Right atrium auricular region (tissue), 2 donors: ENCODE measurements at regions not wholly inside any gene's neighbourhood (a gene's known extent, or its start where the extent isn't known, plus 50 kb on each side); places are given as distances from the start of the nearest gene placed in this dataset.

ENCODE experiments used
- DNase-seq: peaks from one replicate; pipeline ENCODE4 v3.0.0-alpha.2; 2019; ENCODE audit warnings: low spot score
- H3K27ac ChIP-seq, 2 donors: fragments of 200-600 bp; sonication (generic); 1 replicate in 1 of 2; 2 replicates in 1 of 2; pipeline ENCODE4 v1.5.1; 2016 to 2019
- H3K27me3 ChIP-seq, 2 donors: fragments of 200-600 bp; sonication (generic); one replicate each; pipeline versions ENCODE4 v1.5.1 to v1.6.0; 2017 to 2019
- H3K36me3 ChIP-seq: fragments of 200-600 bp; sonication (generic); one replicate; pipeline ENCODE4 v1.5.1; 2016
- H3K4me1 ChIP-seq, 2 donors: fragments of 200-600 bp; sonication (generic); one replicate each; pipeline versions ENCODE4 v1.5.1 to v1.6.0; 2017 to 2019
- H3K4me3 ChIP-seq, 2 donors: fragments of 200-600 bp; sonication (generic); 1 replicate in 1 of 2; 2 replicates in 1 of 2; pipeline ENCODE4 v1.5.1; 2017 to 2019; ENCODE audit warnings: mild to moderate bottlenecking in 1 of 2, moderate library complexity in 1 of 2
- H3K9me3 ChIP-seq, 2 donors: fragments of 200-600 bp; sonication (generic); one replicate each; pipeline ENCODE4 v1.5.1; 2019
- CTCF ChIP-seq, 2 donors: fragments of 200-600 bp; sonication (generic); IDR thresholded peaks; one replicate each; pipeline ENCODE4 v1.5.1; 2019; ENCODE audit warnings: antibody characterized with exemption in 2 of 2

DNA sequence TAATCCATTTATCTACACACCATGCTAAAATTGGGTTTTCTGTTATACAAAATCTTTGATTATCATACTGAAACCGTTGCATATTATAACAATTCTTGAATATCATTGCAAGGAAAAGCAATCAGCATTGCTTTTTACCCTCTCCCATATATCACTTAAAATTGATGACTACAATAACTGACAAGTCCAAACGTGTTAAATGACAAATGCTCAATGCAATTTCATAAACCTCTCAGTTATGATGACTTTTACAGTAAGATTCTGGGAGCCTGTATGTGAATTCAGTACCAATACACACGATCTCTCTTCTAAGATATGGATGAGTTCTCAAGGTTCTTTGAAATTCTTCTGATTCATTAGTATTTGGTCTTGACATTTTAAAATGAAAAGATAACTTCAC lies 368.5 kb upstream of the TRIB2 start:
- Histone ChIP-seq H3K27me3 (no peaks in the 10 kb centered on the region), H3K4me3 (no peak overlapping the region), H3K27ac (no peak overlapping the region), H3K9me3 (no peaks in the 10 kb centered on the region), H3K4me1 (no peaks in the 10 kb centered on the region), H3K36me3 (no peaks in the 10 kb centered on the region)
- no peak for TF ChIP-seq CTCF (IDR thresholded peaks at IDR 0.05)
- DNase-seq, result no peak

DNA sequence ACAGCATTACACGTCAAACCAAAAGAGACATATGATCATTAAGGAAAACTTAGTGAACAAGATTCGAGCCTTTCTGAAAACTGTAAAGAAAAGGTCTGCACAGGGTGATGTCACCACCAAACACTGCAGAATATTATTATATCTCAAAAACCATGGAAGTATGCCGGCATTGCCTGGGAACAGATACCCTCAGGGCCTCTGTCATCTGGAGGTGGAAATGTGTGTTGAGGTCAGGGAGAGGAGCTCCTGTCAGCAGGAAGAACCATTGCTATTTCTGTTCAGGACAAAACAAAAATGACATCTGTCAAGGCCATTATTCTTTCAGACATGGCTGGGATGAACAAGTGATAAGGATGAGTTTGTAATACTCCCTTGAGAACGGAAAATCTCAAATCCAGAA lies 365.9 kb upstream of the TRIB2 start:
- Histone ChIP-seq H3K27me3 (no peaks in the 10 kb centered on the region), H3K27ac (no peak overlapping the region), H3K9me3 (no peaks in the 10 kb centered on the region), H3K36me3 (no peaks in the 10 kb centered on the region), H3K4me3 (no peak overlapping the region), H3K4me1 (no peaks in the 10 kb centered on the region)
- DNase-seq, result no peak
- no peak for TF ChIP-seq CTCF (IDR thresholded peaks at IDR 0.05)

- Histone ChIP-seq H3K9me3 (no peaks in the 10 kb centered on the region), H3K4me1 (no peaks in the 10 kb centered on the region), H3K27me3 (no peaks in the 10 kb centered on the region), H3K36me3 (no peaks in the 10 kb centered on the region), H3K27ac (no peak overlapping the region), H3K4me3 (no peak overlapping the region)
- DNase-seq, result no peak
- no peak for TF ChIP-seq CTCF (IDR thresholded peaks at IDR 0.05)
Observed at GRCh38 chr2:12352889-12353288, 363.8 kb upstream of the TRIB2 start.

- TF ChIP-seq CTCF (IDR thresholded peaks at IDR 0.05), result no peak
- no peak overlapping the region for H3K4me3 ChIP-seq
- no peaks in the 10 kb centered on the region for H3K4me1 ChIP-seq
- no peaks in the 10 kb centered on the region for H3K27me3 ChIP-seq
- H3K9me3 ChIP-seq, result peaks cover 0 to 10% of the 10 kb centered on the region in 2 donors
- H3K27ac ChIP-seq, result no peak overlapping the region
- H3K36me3 ChIP-seq, result no peaks in the 10 kb centered on the region
- DNase-seq, result no peak
Observed at GRCh38 chr2:12361506-12361905, 355.2 kb upstream of the TRIB2 start.

- Histone ChIP-seq H3K9me3 (peaks cover 0 to 10% of the 10 kb centered on the region in 2 donors), H3K27ac (no peak overlapping the region), H3K4me3 (no peak overlapping the region), H3K27me3 (no peaks in the 10 kb centered on the region), H3K36me3 (no peaks in the 10 kb centered on the region), H3K4me1 (no peaks in the 10 kb centered on the region)
- TF ChIP-seq CTCF (IDR thresholded peaks at IDR 0.05), result no peak
- DNase-seq, result no peak
Observed at GRCh38 chr2:12363138-12363537, 353.6 kb upstream of the TRIB2 start.

GRCh38 chr2:12363569-12363968 lies 353.2 kb upstream of the TRIB2 start:
- Histone ChIP-seq H3K27me3 (no peaks in the 10 kb centered on the region), H3K9me3 (peaks cover 0 to 10% of the 10 kb centered on the region in 2 donors), H3K4me3 (no peak overlapping the region), H3K27ac (no peak overlapping the region), H3K36me3 (no peaks in the 10 kb centered on the region), H3K4me1 (no peaks in the 10 kb centered on the region)
- TF ChIP-seq CTCF (IDR thresholded peaks at IDR 0.05), result no peak
- DNase-seq, result no peak
